ENCODE measurements at regions not wholly inside any gene's neighbourhood (a gene's known extent, or its start where the extent isn't known, plus 50 kb on each side); places are given as distances from the start of the nearest gene placed in this dataset.

- H3K27me3 ChIP-seq (ENCODE audit: control insufficient read depth in 3 of 3, insufficient read depth in 3 of 3, low read length in 2 of 3), result no peaks in the 10 kb centered on the region
- no peak overlapping the region for H3K9ac ChIP-seq (ENCODE audit: insufficient read depth in 1 of 2, low read length in 2 of 2)
- H3K4me1 ChIP-seq (ENCODE audit: control insufficient read depth in 5 of 5, insufficient read depth in 5 of 5, low read length in 5 of 5), result no peaks in the 10 kb centered on the region
- TF ChIP-seq CTCF (IDR thresholded peaks at IDR 0.05; ENCODE audit: control extremely low read depth, extremely low read depth), result no peak
- H3K36me3 ChIP-seq (ENCODE audit: control insufficient read depth in 4 of 4, insufficient read depth in 4 of 4, low read length in 4 of 4), result no peaks in the 10 kb centered on the region
- ATAC-seq (ENCODE audit: insufficient read depth, low FRiP score) (no peak), DNase-seq (no peak)
- H3K4me3 ChIP-seq, result no peak overlapping the region
- no peak overlapping the region for H3K27ac ChIP-seq (ENCODE audit: low read depth in 1 of 2, low read length in 1 of 2)
- H3K9me3 ChIP-seq (ENCODE audit: control insufficient read depth in 4 of 4, insufficient read depth in 3 of 4, low read length in 3 of 4), result no peaks in the 10 kb centered on the region
These were observed 562.9 kb upstream of the SETBP1 start for GRCh38 chr18:44117821-44118220.

GRCh38 chr18:44119607-44120006 is 561.1 kb upstream of the SETBP1 start:
- H3K9me3 ChIP-seq (ENCODE audit: control insufficient read depth in 4 of 4, insufficient read depth in 3 of 4, low read length in 3 of 4), result no peaks in the 10 kb centered on the region
- no peak overlapping the region for H3K27ac ChIP-seq (ENCODE audit: low read depth in 1 of 2, low read length in 1 of 2)
- H3K9ac ChIP-seq (ENCODE audit: insufficient read depth in 1 of 2, low read length in 2 of 2), result no peak overlapping the region
- no peaks in the 10 kb centered on the region for H3K36me3 ChIP-seq (ENCODE audit: control insufficient read depth in 4 of 4, insufficient read depth in 4 of 4, low read length in 4 of 4)
- DNase-seq (peak in 1 of 3 donors; percentile 3), ATAC-seq (ENCODE audit: insufficient read depth, low FRiP score) (no peak)
- WGBS, 2 donors, result 75 to 79% methylated on average over 2 of the region's 2 CpGs
- no peaks in the 10 kb centered on the region for H3K4me1 ChIP-seq (ENCODE audit: control insufficient read depth in 5 of 5, insufficient read depth in 5 of 5, low read length in 5 of 5)
- TF ChIP-seq CTCF (IDR thresholded peaks at IDR 0.05; ENCODE audit: control extremely low read depth, extremely low read depth), result no peak
- no peak overlapping the region for H3K4me3 ChIP-seq
- H3K27me3 ChIP-seq (ENCODE audit: control insufficient read depth in 3 of 3, insufficient read depth in 3 of 3, low read length in 2 of 3), result no peaks in the 10 kb centered on the region

GRCh38 chr18:44123743-44124142 is 556.9 kb upstream of the SETBP1 start:
- Histone ChIP-seq H3K27ac (ENCODE audit: low read depth in 1 of 2, low read length in 1 of 2) (no peak overlapping the region), H3K9ac (ENCODE audit: insufficient read depth in 1 of 2, low read length in 2 of 2) (no peak overlapping the region), H3K4me1 (ENCODE audit: control insufficient read depth in 5 of 5, insufficient read depth in 5 of 5, low read length in 5 of 5) (no peaks in the 10 kb centered on the region), H3K4me3 (no peak overlapping the region), H3K9me3 (ENCODE audit: control insufficient read depth in 4 of 4, insufficient read depth in 3 of 4, low read length in 3 of 4) (no peaks in the 10 kb centered on the region), H3K36me3 (ENCODE audit: control insufficient read depth in 4 of 4, insufficient read depth in 4 of 4, low read length in 4 of 4) (no peaks in the 10 kb centered on the region), H3K27me3 (ENCODE audit: control insufficient read depth in 3 of 3, insufficient read depth in 3 of 3, low read length in 2 of 3) (no peaks in the 10 kb centered on the region)
- no peak for DNase-seq
- 86 to 91% methylated on average over 2 of the region's 2 CpGs for WGBS, 2 donors
- no peak for ATAC-seq (ENCODE audit: insufficient read depth, low FRiP score)
- no peak for TF ChIP-seq CTCF (IDR thresholded peaks at IDR 0.05; ENCODE audit: control extremely low read depth, extremely low read depth)

- ATAC-seq (ENCODE audit: insufficient read depth, low FRiP score) (no peak), DNase-seq (no peak)
- no peaks in the 10 kb centered on the region for H3K9me3 ChIP-seq (ENCODE audit: control insufficient read depth in 4 of 4, insufficient read depth in 3 of 4, low read length in 3 of 4)
- no peaks in the 10 kb centered on the region for H3K27me3 ChIP-seq (ENCODE audit: control insufficient read depth in 3 of 3, insufficient read depth in 3 of 3, low read length in 2 of 3)
- no peak for TF ChIP-seq CTCF (IDR thresholded peaks at IDR 0.05; ENCODE audit: control extremely low read depth, extremely low read depth)
- H3K36me3 ChIP-seq (ENCODE audit: control insufficient read depth in 4 of 4, insufficient read depth in 4 of 4, low read length in 4 of 4), result no peaks in the 10 kb centered on the region
- H3K4me1 ChIP-seq (ENCODE audit: control insufficient read depth in 5 of 5, insufficient read depth in 5 of 5, low read length in 5 of 5), result no peaks in the 10 kb centered on the region
- no peak overlapping the region for H3K4me3 ChIP-seq
- 94 to 95% methylated on average over 3 of the region's 3 CpGs for WGBS, 2 donors
- H3K9ac ChIP-seq (ENCODE audit: insufficient read depth in 1 of 2, low read length in 2 of 2), result no peak overlapping the region
- no peak overlapping the region for H3K27ac ChIP-seq (ENCODE audit: low read depth in 1 of 2, low read length in 1 of 2)
These were observed 555.2 kb upstream of the SETBP1 start for GRCh38 chr18:44125446-44125845.

Data from lung (tissue), 11 donors.